Effector memory CD8-positive, alpha-beta T cell (primary cell): ENCODE measurements at regions not wholly inside any gene's neighbourhood (a gene's known extent, or its start where the extent isn't known, plus 50 kb on each side); places are given as distances from the start of the nearest gene placed in this dataset.
A peak's percentile ranks its signal among the peaks of the same experiment; 100 is the strongest.
"Not testable (repeated sequence)": the region's sequence is repeated elsewhere in the genome, so short reads cannot be mapped to it uniquely, and the experiment has no call there.

Experiments
- ATAC-seq: fragments of 150-1000 bp; cut with Tn5 transposase; replicated peaks from 2 replicates; pipeline ENCODE4 v1.10.0; 2021; ENCODE audit warnings: mild to moderate bottlenecking, moderate library complexity
- DNase-seq, 3 experiments: peaks; one replicate each; pipeline ENCODE4 v3.0.0; 2021
- H3K27ac Mint-ChIP-seq, 2 donors: one replicate each; pipeline ENCODE4 v1.8.0; 2022; ENCODE audit warnings: mild to moderate bottlenecking in 2 of 2, mixed read lengths in 2 of 2, moderate library complexity in 2 of 2
- H3K27me3 Mint-ChIP-seq, 2 donors: one replicate each; pipeline ENCODE4 v1.8.0; 2022; ENCODE audit warnings: mixed read lengths in 2 of 2
- H3K36me3 Mint-ChIP-seq: one replicate; pipeline ENCODE4 v1.8.0; 2022; ENCODE audit warnings: mild to moderate bottlenecking, moderate library complexity, mixed read lengths; ENCODE audit not compliant: insufficient read depth
- H3K4me1 Mint-ChIP-seq, 2 donors: one replicate each; pipeline ENCODE4 v1.8.0; 2022; ENCODE audit warnings: low read depth in 2 of 2, mixed read lengths in 2 of 2
- H3K4me3 Mint-ChIP-seq, 2 donors: one replicate each; pipeline ENCODE4 v1.8.0; 2022; ENCODE audit warnings: mild to moderate bottlenecking in 2 of 2, mixed read lengths in 2 of 2, moderate library complexity in 2 of 2
- H3K9me3 Mint-ChIP-seq, 2 donors: one replicate each; pipeline ENCODE4 v1.8.0; 2022; ENCODE audit warnings: mixed read lengths in 2 of 2

DNA sequence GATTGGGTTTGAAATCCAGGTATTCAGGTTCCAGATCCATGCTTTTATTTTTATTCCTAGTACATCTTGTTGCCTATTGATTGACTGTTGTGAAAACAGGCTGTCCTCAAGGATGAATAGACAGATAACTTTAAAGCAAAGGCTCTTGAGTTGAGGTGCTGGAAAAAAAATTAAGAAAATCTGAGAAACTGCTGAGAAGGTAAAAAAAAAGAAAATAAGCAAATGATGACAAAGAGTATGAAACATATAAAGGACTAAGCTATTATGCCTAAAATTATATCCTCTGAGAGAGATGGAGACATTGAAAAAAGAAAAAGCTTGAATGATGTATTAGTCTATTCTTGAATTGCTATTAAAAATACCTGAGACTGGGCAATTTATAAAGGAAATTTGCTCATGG, 392.3 kb upstream of the RGS17 start:
- H3K27ac Mint-ChIP-seq: no peak overlapping the region
- peaks cover 11 to 16% of the 10 kb centered on the region in 2 donors for H3K9me3 Mint-ChIP-seq
- DNase-seq: no peak
- no peaks in the 10 kb centered on the region for H3K27me3 Mint-ChIP-seq
- no peak for ATAC-seq
- H3K36me3 Mint-ChIP-seq: no peaks in the 10 kb centered on the region
- H3K4me1 Mint-ChIP-seq: no peaks in the 10 kb centered on the region
- no peak overlapping the region for H3K4me3 Mint-ChIP-seq

DNA sequence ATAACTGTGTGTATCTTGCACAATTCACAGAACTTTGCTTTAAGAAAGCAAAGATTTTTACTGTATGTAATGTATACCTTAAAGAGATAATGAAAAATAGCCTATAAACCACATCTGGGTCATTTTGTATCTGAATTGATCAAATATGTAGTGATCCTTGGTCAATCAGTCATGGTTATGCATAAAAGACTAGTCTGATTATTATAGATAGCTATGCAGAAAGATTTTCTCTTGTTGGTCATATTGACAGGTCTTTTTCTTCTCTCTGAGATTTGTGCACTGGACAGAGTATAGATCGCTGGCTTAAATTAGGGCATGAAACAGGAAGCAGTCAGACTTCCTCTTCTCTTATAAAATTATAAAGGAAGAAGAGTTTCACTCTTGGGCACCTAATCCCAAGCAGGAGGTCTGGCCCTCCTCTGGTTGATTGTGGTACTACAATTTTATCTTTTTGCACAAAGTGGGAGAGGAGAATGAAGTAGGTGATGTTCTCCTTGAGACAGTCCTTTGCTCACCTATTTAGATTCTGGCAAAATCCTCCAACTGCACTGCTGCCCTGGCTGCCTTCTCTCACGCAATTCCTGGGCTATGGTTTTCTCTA, 380.9 kb upstream of the RGS17 start:
- no peak overlapping the region for H3K27ac Mint-ChIP-seq
- no peaks in the 10 kb centered on the region for H3K27me3 Mint-ChIP-seq
- peak in 2 of 3 experiments; percentile 2 to 4 for DNase-seq
- no peaks in the 10 kb centered on the region for H3K36me3 Mint-ChIP-seq
- H3K9me3 Mint-ChIP-seq: peaks cover 0 to 4% of the 10 kb centered on the region in 2 donors
- no peaks in the 10 kb centered on the region for H3K4me1 Mint-ChIP-seq
- H3K4me3 Mint-ChIP-seq: no peak overlapping the region
- peak; percentile 29 for ATAC-seq

DNA sequence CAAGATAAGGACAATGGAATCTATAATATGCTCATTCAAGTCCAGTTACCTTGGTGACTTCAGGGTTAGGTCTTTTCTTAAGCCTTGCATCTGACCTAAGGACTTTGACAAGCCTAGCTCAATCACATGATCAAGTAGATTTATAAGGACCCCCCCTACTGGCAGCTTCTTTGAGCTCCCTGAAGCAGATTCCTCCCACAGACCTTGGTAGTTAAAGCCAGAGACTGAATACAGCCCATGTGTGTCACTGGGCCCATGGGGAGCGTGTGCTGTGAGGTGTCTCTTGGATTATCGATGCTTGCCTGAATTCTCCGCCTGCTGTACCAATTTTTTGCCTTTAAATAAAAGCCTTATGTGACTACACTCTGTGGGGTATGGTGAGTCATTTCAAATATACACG, 372.7 kb upstream of the RGS17 start:
- Mint-ChIP-seq H3K9me3 (peaks cover 0 to 3% of the 10 kb centered on the region in 2 donors), H3K4me3 (no peak overlapping the region), H3K27me3 (no peaks in the 10 kb centered on the region), H3K36me3 (no peaks in the 10 kb centered on the region), H3K4me1 (no peaks in the 10 kb centered on the region), H3K27ac (no peak overlapping the region)
- DNase-seq (no peak), ATAC-seq (no peak)

DNA sequence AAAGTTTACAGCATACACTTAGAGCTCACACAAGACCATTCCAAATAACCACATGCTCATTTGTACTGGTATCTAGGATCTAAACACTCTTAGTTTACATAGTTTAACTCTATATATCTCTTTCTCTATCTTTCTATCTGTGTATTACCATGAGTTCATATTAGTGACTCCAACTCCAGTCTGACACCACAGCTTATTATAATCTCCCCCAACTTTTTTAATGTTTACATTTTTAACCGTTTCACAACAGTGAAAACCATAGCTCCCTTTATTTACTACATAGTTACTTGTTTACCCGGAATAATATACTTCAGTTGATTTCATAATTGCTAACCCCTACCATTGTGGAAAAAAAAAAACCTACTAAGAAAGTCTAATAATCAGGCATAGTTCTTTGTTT, 362.4 kb upstream of the RGS17 start:
- ATAC-seq (no peak), DNase-seq (no peak)
- Mint-ChIP-seq H3K4me3 (no peak overlapping the region), H3K27ac (no peak overlapping the region), H3K9me3 (no peaks in the 10 kb centered on the region), H3K4me1 (no peaks in the 10 kb centered on the region), H3K36me3 (no peaks in the 10 kb centered on the region), H3K27me3 (no peaks in the 10 kb centered on the region)

DNA sequence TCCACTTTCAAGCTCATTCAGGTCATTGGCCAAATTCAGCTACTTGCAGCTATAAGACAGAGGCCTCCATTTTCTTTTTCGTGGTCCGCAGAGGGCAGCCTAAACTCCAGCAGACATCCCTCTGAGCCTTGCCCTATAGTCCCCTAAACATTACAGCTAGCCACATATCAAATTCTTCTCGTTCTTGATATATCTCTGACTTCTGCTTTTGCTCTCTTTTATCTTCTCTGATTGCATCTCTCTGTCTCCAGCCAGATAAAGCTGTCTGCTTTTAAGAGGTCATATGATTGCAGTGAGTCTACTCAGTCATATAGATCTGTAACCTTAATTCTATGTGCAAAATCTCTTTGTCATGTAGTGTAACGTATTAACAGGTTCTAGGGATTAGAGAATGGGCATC, 358.4 kb upstream of the RGS17 start:
- H3K4me1 Mint-ChIP-seq: no peaks in the 10 kb centered on the region
- DNase-seq (no peak), ATAC-seq (no peak)
- H3K4me3 Mint-ChIP-seq: no peak overlapping the region
- H3K27ac Mint-ChIP-seq: no peak overlapping the region
- H3K36me3 Mint-ChIP-seq: no peaks in the 10 kb centered on the region
- no peaks in the 10 kb centered on the region for H3K27me3 Mint-ChIP-seq
- no peaks in the 10 kb centered on the region for H3K9me3 Mint-ChIP-seq

DNA sequence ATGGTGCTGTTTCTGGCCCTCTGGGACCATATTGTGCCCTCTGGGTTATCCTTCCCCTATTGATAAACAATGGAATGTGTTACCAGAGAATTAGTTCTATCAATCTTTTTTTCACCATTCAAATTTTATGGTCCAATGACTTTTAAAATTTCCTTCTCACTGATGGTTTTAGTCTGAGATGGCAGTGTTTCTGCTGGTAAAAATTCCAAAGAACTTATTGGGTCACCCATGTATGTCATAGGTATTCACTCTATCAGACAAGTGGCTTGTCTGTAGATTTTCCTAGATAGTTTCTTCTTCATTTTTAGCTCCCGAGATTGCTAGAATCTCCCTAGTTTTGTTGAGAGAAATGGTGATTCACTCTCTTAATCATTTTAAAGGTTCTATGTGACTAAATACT, 357.2 kb upstream of the RGS17 start:
- H3K36me3 Mint-ChIP-seq: no peaks in the 10 kb centered on the region
- no peak for ATAC-seq

DNA sequence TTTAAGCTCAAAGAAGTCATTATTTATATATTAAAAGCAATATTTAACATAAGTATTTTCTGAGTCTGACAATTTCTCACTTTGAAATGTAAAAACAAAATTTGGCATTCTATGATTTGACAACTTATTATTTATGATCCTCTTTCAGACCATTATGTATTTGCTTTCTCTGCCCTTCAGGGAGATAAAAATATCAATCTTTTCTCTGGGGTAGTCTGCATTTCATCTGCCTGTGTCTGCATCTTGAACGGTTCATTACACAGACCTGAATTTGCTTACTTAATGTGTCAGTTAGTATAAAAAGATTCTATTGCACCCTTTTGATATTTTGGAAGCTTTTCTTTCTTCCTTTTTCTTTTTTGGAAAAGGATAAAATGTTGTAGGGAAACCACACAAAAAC, 354.0 kb upstream of the RGS17 start:
- H3K27ac Mint-ChIP-seq: no peak overlapping the region
- no peak for DNase-seq
- no peaks in the 10 kb centered on the region for H3K9me3 Mint-ChIP-seq
- no peaks in the 10 kb centered on the region for H3K27me3 Mint-ChIP-seq
- no peaks in the 10 kb centered on the region for H3K4me1 Mint-ChIP-seq
- no peaks in the 10 kb centered on the region for H3K36me3 Mint-ChIP-seq
- no peak for ATAC-seq
- no peak overlapping the region for H3K4me3 Mint-ChIP-seq

More for the DNA sequence above, 357.2 kb upstream of the RGS17 start:
- Mint-ChIP-seq H3K9me3 (no peaks in the 10 kb centered on the region), H3K27ac (no peak overlapping the region), H3K4me1 (no peaks in the 10 kb centered on the region), H3K4me3 (no peak overlapping the region), H3K27me3 (no peaks in the 10 kb centered on the region)
- DNase-seq: no peak

DNA sequence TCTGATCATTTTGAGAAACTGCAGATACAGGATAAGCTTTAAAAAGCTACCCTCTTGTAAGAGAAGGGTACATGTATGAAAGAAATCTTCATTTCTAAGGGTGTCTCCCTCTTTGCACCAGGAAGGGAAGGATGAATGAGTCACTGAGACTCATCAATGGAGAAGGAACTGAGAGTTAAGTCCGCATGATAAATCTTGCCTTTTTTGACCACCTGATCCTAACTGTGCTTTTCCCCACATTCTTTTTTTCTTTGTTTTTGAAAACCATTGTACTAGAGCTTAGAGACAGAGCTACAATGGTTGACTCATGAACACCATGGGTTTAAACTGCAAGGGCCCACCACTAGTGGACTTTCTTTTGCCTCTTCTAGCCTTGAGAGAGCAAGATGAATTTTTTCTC, 353.0 kb upstream of the RGS17 start:
- no peak overlapping the region for H3K4me3 Mint-ChIP-seq
- H3K9me3 Mint-ChIP-seq: peaks cover 0 to 2% of the 10 kb centered on the region in 2 donors

DNA sequence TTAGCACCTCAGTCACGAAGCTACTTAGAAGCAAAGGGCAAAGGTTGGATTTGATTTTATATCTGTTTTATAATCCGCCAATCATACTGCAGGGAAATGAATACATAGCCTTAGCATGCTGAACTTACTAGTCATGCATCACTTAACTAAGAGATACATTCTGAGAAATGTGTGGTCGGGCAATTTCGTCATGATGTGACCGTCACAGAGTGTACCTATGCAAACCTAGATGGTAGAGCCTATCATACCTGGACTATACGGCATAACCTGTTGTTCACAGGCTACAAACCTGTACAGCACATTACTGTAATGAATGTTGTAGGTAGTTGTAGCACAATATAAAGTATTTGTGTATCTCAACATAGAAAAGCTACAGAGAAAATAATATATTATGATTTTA, 345.2 kb upstream of the RGS17 start:
- H3K9me3 Mint-ChIP-seq: peaks cover 0 to 10% of the 10 kb centered on the region in 2 donors
- no peaks in the 10 kb centered on the region for H3K4me1 Mint-ChIP-seq
- H3K27ac Mint-ChIP-seq: no peak overlapping the region
- DNase-seq (no peak), ATAC-seq (no peak)
- H3K36me3 Mint-ChIP-seq: no peaks in the 10 kb centered on the region
- H3K27me3 Mint-ChIP-seq: no peaks in the 10 kb centered on the region
- no peak overlapping the region for H3K4me3 Mint-ChIP-seq

More for the DNA sequence above, 353.0 kb upstream of the RGS17 start:
- H3K27ac Mint-ChIP-seq: no peak overlapping the region
- no peaks in the 10 kb centered on the region for H3K27me3 Mint-ChIP-seq
- DNase-seq: no peak
- ATAC-seq: no peak
- no peaks in the 10 kb centered on the region for H3K4me1 Mint-ChIP-seq
- H3K36me3 Mint-ChIP-seq: no peaks in the 10 kb centered on the region

DNA sequence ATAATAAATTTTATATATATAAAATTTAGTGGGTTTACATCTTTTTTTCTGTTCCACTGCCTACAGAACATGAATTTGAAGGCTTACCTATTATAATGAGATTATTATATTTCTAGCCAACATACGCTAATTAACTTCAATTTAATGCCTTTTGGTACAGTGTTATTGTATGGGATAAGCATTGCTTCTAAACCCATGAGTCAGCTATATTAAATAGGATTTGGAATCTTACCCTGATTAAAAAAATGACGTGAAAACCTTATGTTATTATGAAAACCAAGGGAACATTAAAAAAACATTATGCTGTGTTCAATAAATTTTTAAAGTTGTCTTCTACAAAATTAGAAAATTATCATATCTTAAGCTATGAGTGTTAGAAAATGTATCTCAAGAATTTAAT, 334.0 kb upstream of the RGS17 start:
- Mint-ChIP-seq H3K27ac (no peak overlapping the region), H3K9me3 (peaks cover 6 to 7% of the 10 kb centered on the region in 2 donors), H3K36me3 (no peaks in the 10 kb centered on the region), H3K4me3 (no peak overlapping the region), H3K4me1 (no peaks in the 10 kb centered on the region), H3K27me3 (no peaks in the 10 kb centered on the region)
- DNase-seq (no peak), ATAC-seq (no peak)

DNA sequence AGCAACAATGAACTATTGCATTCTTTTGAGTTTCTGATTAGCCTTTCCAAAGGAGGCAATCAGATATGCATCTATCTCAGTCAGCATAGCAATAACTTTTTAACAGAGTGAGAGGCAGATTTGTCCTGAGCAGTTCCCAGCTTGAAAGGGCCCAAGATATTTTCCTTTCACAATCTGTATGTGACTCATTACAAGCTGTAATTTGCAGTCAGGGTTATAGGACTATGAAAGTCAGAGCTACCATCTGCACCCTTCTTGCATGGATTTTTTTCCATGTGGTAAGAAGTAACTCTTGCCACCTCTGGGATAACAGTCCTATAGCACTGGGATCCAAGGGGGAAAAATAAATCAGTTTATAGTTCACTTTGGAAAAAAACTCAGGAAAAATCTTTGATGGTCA, 318.2 kb upstream of the RGS17 start:
- Mint-ChIP-seq H3K36me3 (no peaks in the 10 kb centered on the region), H3K4me1 (no peaks in the 10 kb centered on the region), H3K4me3 (no peak overlapping the region), H3K27me3 (no peaks in the 10 kb centered on the region), H3K9me3 (no peaks in the 10 kb centered on the region), H3K27ac (no peak overlapping the region)
- no peak for ATAC-seq
- no peak for DNase-seq

DNA sequence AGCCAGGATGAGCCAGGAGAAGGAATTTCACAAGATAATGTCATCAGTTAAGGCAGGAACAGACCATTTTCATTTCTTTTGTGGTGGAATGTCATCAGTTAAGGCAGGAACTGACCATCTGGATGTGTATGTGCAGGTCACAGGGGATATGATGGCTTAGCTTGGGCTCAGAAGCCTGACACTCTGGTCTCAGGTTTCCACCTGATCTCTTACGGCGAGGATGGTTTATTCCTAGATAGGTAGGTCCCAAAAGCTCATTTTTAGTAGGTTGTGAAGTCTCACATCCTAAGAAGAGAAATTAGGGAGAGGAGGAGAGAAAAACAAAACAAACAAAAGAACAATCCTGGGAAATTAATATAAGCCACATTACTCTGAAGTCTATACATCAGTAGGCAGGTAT, 311.7 kb upstream of the RGS17 start:
- not testable (repeated sequence) for ATAC-seq, H3K4me3 Mint-ChIP-seq

DNA sequence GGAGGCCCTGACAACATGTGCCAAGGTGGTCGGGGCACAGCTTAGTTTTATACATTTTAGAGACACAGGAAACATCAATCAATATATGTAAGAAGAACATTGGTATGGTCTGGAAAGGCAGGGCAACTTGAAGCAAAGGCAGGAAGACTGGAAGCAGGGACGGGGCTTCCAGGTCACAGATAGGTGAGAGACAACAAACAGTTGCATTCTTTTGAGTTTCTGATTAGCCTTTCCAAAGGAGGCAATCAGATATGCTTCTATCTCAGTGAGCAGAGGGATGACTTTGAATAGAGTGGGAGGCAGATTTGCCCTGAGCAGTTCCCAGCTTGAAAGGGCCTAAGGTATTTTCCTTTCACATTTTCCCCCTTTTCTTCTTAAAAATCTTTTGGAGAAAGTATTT, 311.0 kb upstream of the RGS17 start:
- H3K4me3 Mint-ChIP-seq: no peak overlapping the region
- H3K27me3 Mint-ChIP-seq: no peaks in the 10 kb centered on the region
- ATAC-seq (no peak), DNase-seq (no peak)
- no peaks in the 10 kb centered on the region for H3K36me3 Mint-ChIP-seq
- H3K27ac Mint-ChIP-seq: no peak overlapping the region
- no peaks in the 10 kb centered on the region for H3K4me1 Mint-ChIP-seq
- H3K9me3 Mint-ChIP-seq: peaks cover 0 to 3% of the 10 kb centered on the region in 2 donors

More for the DNA sequence above, 311.7 kb upstream of the RGS17 start:
- H3K9me3 Mint-ChIP-seq, H3K4me1 Mint-ChIP-seq, H3K27ac Mint-ChIP-seq, H3K27me3 Mint-ChIP-seq, DNase-seq, H3K36me3 Mint-ChIP-seq: not testable (repeated sequence)

DNA sequence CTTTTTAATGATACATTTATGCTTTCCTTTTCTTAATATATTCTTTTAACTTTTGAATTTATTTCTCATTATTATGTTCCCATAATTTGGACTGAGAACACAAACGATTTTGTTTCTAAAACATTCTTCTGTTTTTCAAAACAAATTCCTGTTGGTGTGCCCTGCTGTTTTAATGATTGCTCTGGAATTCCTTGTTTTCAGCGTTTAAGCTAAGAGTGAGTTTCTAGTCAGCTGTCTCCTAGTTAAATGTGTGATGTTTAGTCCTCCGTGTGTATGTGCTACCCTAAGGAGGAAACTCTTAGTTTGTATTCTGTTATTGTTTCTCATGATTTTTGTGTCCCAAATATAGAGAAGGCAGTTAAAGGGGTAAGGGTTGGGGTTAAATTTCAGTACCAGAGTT, 306.1 kb upstream of the RGS17 start:
- no peaks in the 10 kb centered on the region for H3K27me3 Mint-ChIP-seq
- H3K27ac Mint-ChIP-seq: no peak overlapping the region
- DNase-seq (no peak), ATAC-seq (no peak)
- no peak overlapping the region for H3K4me3 Mint-ChIP-seq
- no peaks in the 10 kb centered on the region for H3K36me3 Mint-ChIP-seq
- peaks cover 0 to 3% of the 10 kb centered on the region in 2 donors for H3K9me3 Mint-ChIP-seq
- H3K4me1 Mint-ChIP-seq: no peaks in the 10 kb centered on the region

DNA sequence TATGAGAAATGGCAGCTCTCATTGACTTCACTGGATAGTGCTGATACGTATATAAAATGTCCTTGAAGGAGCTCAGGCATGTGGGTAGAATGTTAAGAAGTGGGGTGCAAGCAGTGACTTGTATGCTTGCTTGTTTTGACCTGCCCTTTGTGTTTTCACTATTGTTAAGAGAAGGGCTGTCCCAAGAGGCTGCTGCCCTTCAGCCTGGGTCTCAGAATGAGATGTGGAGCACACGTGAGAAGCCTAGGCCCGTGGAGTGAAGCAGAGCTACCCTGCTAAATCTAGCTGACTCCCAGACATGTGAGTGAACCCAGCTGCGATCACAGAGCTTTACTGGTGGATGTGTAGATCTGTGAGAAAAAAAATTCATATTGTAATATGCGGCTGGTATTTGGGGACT, 305.3 kb upstream of the RGS17 start:
- DNase-seq (no peak), ATAC-seq (no peak)
- Mint-ChIP-seq H3K27ac (no peak overlapping the region), H3K9me3 (peaks cover 0 to 3% of the 10 kb centered on the region in 2 donors), H3K27me3 (no peaks in the 10 kb centered on the region), H3K4me1 (no peaks in the 10 kb centered on the region), H3K4me3 (no peak overlapping the region), H3K36me3 (no peaks in the 10 kb centered on the region)
